Keratinocyte (primary cell): ENCODE measurements at regions not wholly inside any gene's neighbourhood (a gene's known extent, or its start where the extent isn't known, plus 50 kb on each side); places are given as distances from the start of the nearest gene placed in this dataset.

Source experiments
- CTCF ChIP-seq, 3 experiments: IDR thresholded peaks in 1 of 3; conservative IDR thresholded peaks in 1 of 3; optimal IDR thresholded peaks in 1 of 3; 2 replicates in 2 of 3; 3 replicates in 1 of 3; pipeline versions ENCODE3 to v1.5.1; 2011; ENCODE audit warnings: low read length in 3 of 3, mild to moderate bottlenecking in 3 of 3, moderate library complexity in 2 of 3, control low read depth in 1 of 3, inconsistent platforms in 1 of 3; ENCODE audit not compliant: insufficient read depth in 2 of 3; ENCODE audit errors: extremely low read depth in 1 of 3
- EZH2 ChIP-seq: IDR thresholded peaks from one replicate; pipeline ENCODE4 v1.6.1; 2012; ENCODE audit warnings: inconsistent platforms, mild to moderate bottlenecking, low read length, moderate library complexity

- TF ChIP-seq EZH2, result no peak
- no peak for TF ChIP-seq CTCF (optimal IDR thresholded peaks at IDR 0.05 in 1 of 3, IDR thresholded peaks at IDR 0.05 in 1 of 3, conservative IDR thresholded peaks at IDR 0.05 in 1 of 3; ENCODE audit: extremely low read depth in 1 of 3, insufficient read depth in 2 of 3, low read length in 3 of 3)
Observed at GRCh38 chr11:70594606-70595005, 196.3 kb downstream of the CTTN start.
